ENCODE measurements at regions not wholly inside any gene's neighbourhood (a gene's known extent, or its start where the extent isn't known, plus 50 kb on each side); places are given as distances from the start of the nearest gene placed in this dataset.

GRCh38 chr12:24478254-24478653 lies 470.6 kb downstream of the BCAT1 start:
- Histone ChIP-seq H3K4me1 (no peaks in the 10 kb centered on the region), H3K4me3 (no peak overlapping the region), H3K27me3 (no peaks in the 10 kb centered on the region), H3K27ac (no peak overlapping the region), H3K9me3 (no peaks in the 10 kb centered on the region), H3K36me3 (no peaks in the 10 kb centered on the region)
- 62 to 78% methylated on average over 1 of the region's 1 CpG for WGBS, 2 donors
- no peak for DNase-seq
- ATAC-seq = no peak
- TF ChIP-seq CTCF (IDR thresholded peaks at IDR 0.05) = no peak
- no peak for FAIRE-seq
- intact Hi-C loops (cut with DNase I) = no loop called here

- intact Hi-C loops (cut with DNase I) = no loop called here
- no peak for FAIRE-seq
Measured at GRCh38 chr12:24476310-24476709, 472.6 kb downstream of the BCAT1 start.

GRCh38 chr12:24475337-24475736 lies 473.6 kb downstream of the BCAT1 start:
- Histone ChIP-seq H3K9me3 (no peaks in the 10 kb centered on the region), H3K27ac (no peak overlapping the region), H3K27me3 (no peaks in the 10 kb centered on the region), H3K4me1 (no peaks in the 10 kb centered on the region), H3K36me3 (no peaks in the 10 kb centered on the region), H3K4me3 (no peak overlapping the region)
- FAIRE-seq = no peak
- no peak for DNase-seq
- 61 to 64% methylated on average over 5 of the region's 5 CpGs for WGBS, 2 donors
- TF ChIP-seq CTCF (IDR thresholded peaks at IDR 0.05) = no peak
- no peak for ATAC-seq
- intact Hi-C loops (cut with DNase I) = no loop called here

More at GRCh38 chr12:24476310-24476709, 472.6 kb downstream of the BCAT1 start:
- 66 to 76% methylated on average over 6 of the region's 6 CpGs for WGBS, 2 donors
- Histone ChIP-seq H3K4me3 (no peak overlapping the region), H3K27ac (no peak overlapping the region), H3K27me3 (no peaks in the 10 kb centered on the region), H3K4me1 (no peaks in the 10 kb centered on the region), H3K36me3 (no peaks in the 10 kb centered on the region), H3K9me3 (no peaks in the 10 kb centered on the region)
- ATAC-seq (no peak), DNase-seq (no peak)
- no peak for TF ChIP-seq CTCF (IDR thresholded peaks at IDR 0.05)

GRCh38 chr12:24473097-24473496 lies 475.8 kb downstream of the BCAT1 start:
- intact Hi-C loops (cut with DNase I) = no loop called here
- ATAC-seq (peak in 2 of 4 donors; percentile 20 to 26), DNase-seq (no peak), FAIRE-seq (no peak)
- H3K36me3 ChIP-seq = no peaks in the 10 kb centered on the region
- H3K4me3 ChIP-seq = no peak overlapping the region
- no peaks in the 10 kb centered on the region for H3K9me3 ChIP-seq
- H3K27ac ChIP-seq = no peak overlapping the region
- TF ChIP-seq CTCF (IDR thresholded peaks at IDR 0.05) = no peak
- no peaks in the 10 kb centered on the region for H3K27me3 ChIP-seq
- 40 to 53% methylated on average over 4 of the region's 4 CpGs for WGBS, 2 donors
- no peaks in the 10 kb centered on the region for H3K4me1 ChIP-seq

GRCh38 chr12:24470050-24470449 lies 478.9 kb downstream of the BCAT1 start:
- Histone ChIP-seq H3K36me3 (no peaks in the 10 kb centered on the region), H3K27ac (no peak overlapping the region), H3K27me3 (no peaks in the 10 kb centered on the region), H3K4me3 (no peak overlapping the region), H3K9me3 (no peaks in the 10 kb centered on the region), H3K4me1 (no peaks in the 10 kb centered on the region)
- DNase-seq = no peak
- intact Hi-C loops (cut with DNase I) = no loop called here
- 52 to 73% methylated on average over 4 of the region's 4 CpGs for WGBS, 2 donors
- no peak for ATAC-seq
- TF ChIP-seq CTCF (IDR thresholded peaks at IDR 0.05) = no peak
- FAIRE-seq = no peak

Data from pancreas (tissue), 10 donors.